22Rv1 (cell line): ENCODE measurements at regions not wholly inside any gene's neighbourhood (a gene's known extent, or its start where the extent isn't known, plus 50 kb on each side); places are given as distances from the start of the nearest gene placed in this dataset.
"Not testable (repeated sequence)": the region's sequence is repeated elsewhere in the genome, so short reads cannot be mapped to it uniquely, and the experiment has no call there.

ENCODE experiments used
- H3K27ac ChIP-seq: fragments of 450-650 bp; 2 replicates; pipeline ENCODE4 v1.5.1; 2017
- ZFX ChIP-seq: fragments of 450-650 bp; IDR thresholded peaks from 2 replicates; pipeline ENCODE4 v1.6.1; 2017; ENCODE audit warnings: antibody characterized with exemption, borderline replicate concordance
- TF ChIP-seq, protein P1 (sequence below): fragments of 450-650 bp; IDR thresholded peaks from 2 replicates; pipeline ENCODE4 v1.5.1; 2017; ENCODE audit warnings: mild to moderate bottlenecking

DNA sequence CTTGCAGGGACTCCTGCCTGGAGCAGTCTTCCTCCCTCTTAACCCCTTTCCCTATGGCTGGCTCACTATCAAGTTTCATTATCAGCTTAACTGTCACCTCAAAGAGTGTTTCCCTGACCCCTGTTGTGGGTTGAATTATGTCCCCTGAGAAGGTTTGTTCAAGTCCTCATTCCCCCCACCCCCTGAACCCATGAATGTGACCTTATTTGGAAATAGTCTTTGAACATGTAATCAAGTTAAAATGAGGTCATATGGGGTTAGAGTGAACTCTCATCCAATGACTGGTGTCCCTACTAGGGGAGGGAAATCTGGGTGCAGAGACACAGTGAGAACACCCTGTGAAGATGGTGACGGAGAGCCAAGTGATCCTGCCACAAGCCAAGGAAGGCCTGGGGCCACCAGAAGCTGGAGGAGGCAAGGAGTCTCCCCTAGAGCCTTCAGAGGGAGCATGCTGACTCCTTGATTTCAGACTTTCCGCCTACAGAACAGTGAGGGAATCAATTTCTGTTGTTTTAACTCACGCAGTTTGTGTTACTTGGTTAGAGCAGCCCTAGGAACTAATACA, 165.2 kb upstream of the TOP1 start:
- H3K27ac ChIP-seq = no peak overlapping the region

DNA sequence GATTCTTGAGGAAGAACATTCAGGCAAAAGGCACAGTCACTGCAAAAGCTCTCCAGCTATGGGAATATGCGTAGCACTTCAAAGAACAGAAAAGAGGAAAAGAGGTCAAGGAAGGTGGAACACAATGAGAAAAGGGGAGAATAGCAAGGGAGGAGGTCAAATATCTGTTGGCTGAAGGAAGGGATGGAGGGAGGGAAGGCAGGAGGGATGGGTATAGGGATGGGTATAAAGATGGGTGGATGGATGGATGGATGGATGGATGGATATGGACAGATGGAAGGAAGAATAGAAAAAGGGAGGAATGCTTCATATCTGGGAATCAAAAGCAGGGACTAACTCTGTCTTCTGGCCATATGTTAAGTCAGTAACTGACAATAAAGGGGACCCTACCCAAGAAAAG, 164.2 kb upstream of the TOP1 start:
- no peak overlapping the region for H3K27ac ChIP-seq
- TF ChIP-seq, protein P1, sequence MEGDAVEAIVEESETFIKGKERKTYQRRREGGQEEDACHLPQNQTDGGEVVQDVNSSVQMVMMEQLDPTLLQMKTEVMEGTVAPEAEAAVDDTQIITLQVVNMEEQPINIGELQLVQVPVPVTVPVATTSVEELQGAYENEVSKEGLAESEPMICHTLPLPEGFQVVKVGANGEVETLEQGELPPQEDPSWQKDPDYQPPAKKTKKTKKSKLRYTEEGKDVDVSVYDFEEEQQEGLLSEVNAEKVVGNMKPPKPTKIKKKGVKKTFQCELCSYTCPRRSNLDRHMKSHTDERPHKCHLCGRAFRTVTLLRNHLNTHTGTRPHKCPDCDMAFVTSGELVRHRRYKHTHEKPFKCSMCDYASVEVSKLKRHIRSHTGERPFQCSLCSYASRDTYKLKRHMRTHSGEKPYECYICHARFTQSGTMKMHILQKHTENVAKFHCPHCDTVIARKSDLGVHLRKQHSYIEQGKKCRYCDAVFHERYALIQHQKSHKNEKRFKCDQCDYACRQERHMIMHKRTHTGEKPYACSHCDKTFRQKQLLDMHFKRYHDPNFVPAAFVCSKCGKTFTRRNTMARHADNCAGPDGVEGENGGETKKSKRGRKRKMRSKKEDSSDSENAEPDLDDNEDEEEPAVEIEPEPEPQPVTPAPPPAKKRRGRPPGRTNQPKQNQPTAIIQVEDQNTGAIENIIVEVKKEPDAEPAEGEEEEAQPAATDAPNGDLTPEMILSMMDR = no peak
- no peak for TF ChIP-seq ZFX

More for the DNA sequence above, 165.2 kb upstream of the TOP1 start:
- TF ChIP-seq ZFX = no peak

DNA sequence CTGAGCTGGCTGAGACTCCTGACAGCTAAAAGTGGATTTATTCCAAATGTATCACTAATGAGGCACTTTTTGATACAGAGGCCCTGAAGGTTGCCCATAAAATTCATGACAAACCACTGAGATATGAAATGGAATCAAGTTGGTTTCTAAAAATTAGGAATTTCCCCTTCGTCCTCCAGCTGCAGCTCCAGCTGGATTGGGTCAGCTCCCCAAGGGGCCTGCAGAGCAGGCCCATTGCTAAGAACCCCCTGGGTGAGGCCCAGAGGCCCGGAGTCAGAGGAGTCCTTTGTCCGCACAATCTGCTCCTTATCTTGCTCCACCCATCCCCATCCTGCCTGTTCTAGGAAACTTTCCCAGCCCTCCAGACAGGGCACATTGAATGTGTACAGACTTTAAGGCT, 163.5 kb upstream of the TOP1 start:
- no peak for TF ChIP-seq ZFX
- TF ChIP-seq, protein P1 = no peak

DNA sequence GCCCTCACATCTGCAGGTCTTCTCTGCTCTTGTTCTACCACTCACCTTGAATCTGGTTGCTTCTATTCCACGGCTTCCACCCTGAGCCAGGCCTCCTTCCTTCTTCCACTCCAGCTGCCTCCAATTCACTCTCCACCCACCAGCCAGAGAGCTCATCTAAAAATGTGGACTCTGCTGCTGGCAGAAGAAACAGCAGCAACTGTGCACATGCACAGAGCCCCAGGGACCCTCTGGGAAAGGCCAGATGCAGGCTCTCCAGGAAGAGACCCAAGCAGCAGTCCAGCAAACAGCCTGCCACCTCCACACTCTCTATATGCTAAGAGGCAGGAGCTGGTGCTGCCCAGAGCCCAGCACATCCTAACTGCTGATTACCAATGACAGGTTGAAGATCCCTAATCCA, 162.6 kb upstream of the TOP1 start:
- no peak overlapping the region for H3K27ac ChIP-seq
- TF ChIP-seq, protein P1 = no peak
- TF ChIP-seq ZFX = no peak

More for the DNA sequence above, 163.5 kb upstream of the TOP1 start:
- no peak overlapping the region for H3K27ac ChIP-seq

DNA sequence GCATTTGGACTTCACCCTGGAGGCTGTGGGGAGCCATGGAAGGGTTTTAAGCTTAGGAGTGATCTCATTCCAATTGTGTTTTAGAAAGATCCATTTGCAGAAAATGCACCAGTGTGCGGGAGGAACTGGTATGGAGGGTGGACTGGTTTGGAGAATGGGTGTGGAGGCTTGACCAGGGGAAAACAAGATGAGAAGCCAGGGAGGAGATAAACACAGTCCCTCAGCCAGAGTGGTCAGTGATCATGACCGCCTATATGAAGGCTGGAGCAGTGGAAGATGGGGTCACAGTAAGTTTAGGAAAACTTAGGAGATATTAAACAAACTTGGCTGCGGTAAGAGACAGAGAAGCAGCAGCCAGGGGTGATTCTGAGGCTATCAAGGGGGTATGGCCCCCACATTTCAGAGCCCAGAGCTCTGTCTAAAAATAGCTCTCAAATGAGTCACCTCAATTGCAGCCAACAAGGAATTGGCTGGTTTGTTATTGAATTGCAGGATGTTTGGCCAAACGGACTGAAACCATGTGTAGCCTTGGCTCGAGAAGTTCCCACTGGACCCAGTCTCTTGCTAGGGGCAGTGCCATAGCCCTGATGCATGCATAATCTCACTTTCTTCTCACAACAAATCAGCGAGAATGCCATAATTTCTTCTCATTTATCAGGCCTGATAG, 159.9 kb upstream of the TOP1 start:
- TF ChIP-seq, protein P1 = no peak
- no peak for TF ChIP-seq ZFX
- no peak overlapping the region for H3K27ac ChIP-seq

DNA sequence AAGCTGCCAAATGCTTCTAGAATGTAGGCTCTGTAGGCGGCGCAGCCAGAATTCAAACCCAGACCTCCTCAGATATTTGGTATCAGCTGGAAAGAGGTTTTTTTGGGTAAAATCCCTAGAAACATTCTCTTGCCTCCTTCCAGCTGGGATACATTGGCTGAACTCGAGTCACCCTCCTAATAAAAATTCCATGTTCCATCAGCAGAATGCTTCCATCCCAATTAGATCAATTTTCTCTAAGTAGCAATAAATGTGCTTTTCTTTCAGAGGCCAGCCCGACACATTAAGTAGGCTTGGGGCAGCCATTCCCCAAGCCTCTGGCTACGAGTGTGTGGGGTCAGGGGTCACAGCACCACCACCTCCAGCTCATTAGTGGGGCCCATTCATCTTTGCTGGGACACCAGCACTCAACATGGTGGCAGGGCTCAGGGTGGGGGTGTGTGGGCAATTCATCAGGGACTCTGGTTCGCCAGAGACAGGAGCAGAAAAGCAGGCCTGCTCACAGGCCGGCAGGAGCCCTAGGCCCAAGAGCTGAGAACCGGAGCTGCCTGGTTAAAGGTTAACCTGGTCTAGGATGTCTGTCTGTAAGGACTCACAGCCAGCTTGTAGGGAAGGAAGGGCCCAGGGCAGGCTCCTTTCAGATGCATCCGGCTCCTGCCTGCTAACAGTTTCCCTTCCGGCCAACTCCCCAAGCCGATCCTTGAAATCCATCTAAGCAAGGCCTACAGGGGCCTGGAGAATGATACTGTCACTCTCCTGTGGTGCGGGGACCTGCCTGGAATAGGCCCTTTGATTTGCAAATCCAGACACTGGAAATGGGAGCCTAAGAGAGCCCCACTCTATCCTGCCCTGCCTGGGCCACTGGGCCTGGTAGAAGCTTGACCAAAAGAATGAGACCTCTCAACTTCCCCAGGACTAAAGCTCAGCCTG, 159.1 kb upstream of the TOP1 start:
- TF ChIP-seq, protein P1 = no peak
- TF ChIP-seq ZFX = no peak
- H3K27ac ChIP-seq = no peak overlapping the region

DNA sequence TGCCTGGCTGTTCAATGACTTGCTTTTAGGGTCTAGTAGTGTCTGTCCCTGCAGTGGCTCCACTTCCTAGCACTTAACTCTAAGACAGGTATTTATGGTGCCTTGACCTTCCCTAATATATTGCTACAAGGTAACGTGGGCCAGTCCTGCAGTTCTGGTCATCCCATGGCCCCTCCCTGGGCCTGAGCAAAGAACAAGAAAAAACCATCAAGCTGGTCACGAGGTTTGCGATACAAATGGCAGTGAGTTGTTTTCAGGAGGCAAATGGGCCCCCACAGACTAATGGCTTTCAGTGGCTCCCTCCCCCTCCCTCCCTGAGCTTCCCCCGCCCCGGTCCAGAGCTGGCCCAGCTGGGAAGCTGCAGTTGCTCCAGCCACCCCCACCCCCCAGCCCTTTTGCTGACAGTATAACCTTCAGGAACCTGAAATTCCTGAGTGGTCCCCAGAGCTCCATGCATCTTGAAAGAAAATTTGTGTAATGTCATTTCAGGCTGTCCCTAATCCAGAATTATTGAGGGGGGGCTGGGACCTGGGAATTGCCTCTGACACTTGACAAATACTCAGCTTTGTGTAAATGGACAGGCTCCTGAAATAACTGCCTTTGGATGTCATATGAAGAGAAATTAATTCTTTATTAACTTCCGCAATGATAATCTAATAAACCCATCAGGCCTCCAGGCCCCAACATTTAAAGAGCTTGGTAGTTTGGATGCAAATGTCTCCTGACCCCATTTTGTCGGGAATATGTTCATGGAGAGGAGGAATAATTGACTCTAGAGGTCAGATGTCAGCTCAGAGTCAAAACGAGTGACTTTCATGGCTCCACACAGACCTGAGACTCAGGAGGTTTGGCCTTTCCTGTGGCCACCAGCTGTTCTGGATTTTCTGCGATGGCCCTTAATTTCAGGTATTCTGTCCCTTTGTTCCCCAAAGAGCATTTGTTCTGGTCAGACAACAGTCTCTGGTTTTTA, 153.2 kb upstream of the TOP1 start:
- no peak overlapping the region for H3K27ac ChIP-seq
- no peak for TF ChIP-seq ZFX
- TF ChIP-seq, protein P1 = no peak

DNA sequence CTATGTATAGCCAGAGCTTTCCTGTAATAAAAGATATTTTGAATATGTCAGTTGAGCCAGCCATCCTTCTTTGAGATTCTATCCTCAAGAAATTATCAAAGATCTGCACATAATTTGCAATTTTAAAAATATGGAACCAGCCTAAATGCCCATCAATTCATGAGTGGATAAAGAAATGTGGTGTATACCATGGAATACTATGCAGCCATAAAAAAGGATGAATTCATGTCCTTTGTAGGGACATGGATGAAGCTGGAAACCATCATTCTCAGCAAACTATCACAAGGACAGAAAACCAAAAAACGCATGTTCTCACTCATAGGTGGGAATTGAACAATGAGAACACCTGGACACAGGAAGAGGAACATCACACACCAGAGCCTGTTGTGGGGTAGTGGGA, 150.5 kb upstream of the TOP1 start:
- H3K27ac ChIP-seq = not testable (repeated sequence)
